HCT116 (cell line): ENCODE measurements at regions not wholly inside any gene's neighbourhood (a gene's known extent, or its start where the extent isn't known, plus 50 kb on each side); places are given as distances from the start of the nearest gene placed in this dataset.

Experiments used
- ATF3 ChIP-seq: IDR thresholded peaks from 2 replicates; pipeline ENCODE4 v1.6.1; 2012
- CBX3 ChIP-seq: IDR thresholded peaks from 2 replicates; pipeline ENCODE4 v1.6.1; 2012; ENCODE audit warnings: low read depth
- CTCF ChIP-seq, 3 experiments: fragments of 200-600 bp in 1 of 3; sonication (generic) in 1 of 3; IDR thresholded peaks in 2 of 3; conservative IDR thresholded peaks in 1 of 3; 2 replicates each; pipeline ENCODE4 v1.5.1; 2012 to 2017; ENCODE audit warnings: low read depth in 2 of 3, low read length in 2 of 3, antibody characterized with exemption in 1 of 3, borderline replicate concordance in 1 of 3, control low read depth in 1 of 3, mild to moderate bottlenecking in 1 of 3, mixed read lengths in 1 of 3, mixed run types in 1 of 3, moderate library complexity in 1 of 3; ENCODE audit not compliant: insufficient read depth in 1 of 3
- EZH2 ChIP-seq: fragments of 200-600 bp; sonication (generic); IDR thresholded peaks from 2 replicates; pipeline ENCODE4 v1.6.1; 2017; ENCODE audit warnings: antibody characterized with exemption, mixed run types
- EZH2phosphoT487 ChIP-seq: fragments of 200-600 bp; IDR thresholded peaks from 2 replicates; pipeline ENCODE4 v1.6.1; 2018; ENCODE audit warnings: antibody characterized with exemption, borderline replicate concordance
- JUND ChIP-seq: IDR thresholded peaks from 2 replicates; pipeline ENCODE4 v1.6.1; 2012
- POLR2A ChIP-seq: IDR thresholded peaks from 2 replicates; pipeline ENCODE4 v1.7.0; 2011; ENCODE audit warnings: borderline replicate concordance; ENCODE audit not compliant: insufficient read depth, insufficient read length; ENCODE audit errors: extremely low read depth
- YY1 ChIP-seq: IDR thresholded peaks from 2 replicates; pipeline ENCODE4 v1.6.1; 2011; ENCODE audit warnings: low read length, low read depth, moderate library complexity, mild to moderate bottlenecking; ENCODE audit not compliant: insufficient replicate concordance; ENCODE audit errors: extremely low read depth
- ZFX ChIP-seq: fragments of 450-650 bp; IDR thresholded peaks from 2 replicates; pipeline ENCODE4 v1.6.1; 2017

GRCh38 chr1:209343511-209343910 is 240.0 kb upstream of the CAMK1G start:
- TF ChIP-seq CTCF (IDR thresholded peaks at IDR 0.05 in 2 of 3, conservative IDR thresholded peaks at IDR 0.05 in 1 of 3; ENCODE audit: borderline replicate concordance in 1 of 3, insufficient read depth in 1 of 3, low read depth in 2 of 3, low read length in 2 of 3) (no peak), YY1 (no peak), EZH2 (no peak), ATF3 (no peak), JUND (no peak), EZH2phosphoT487 (no peak), ZFX (no peak), POLR2A (no peak), CBX3 (no peak)
